ENCODE measurements at regions not wholly inside any gene's neighbourhood (a gene's known extent, or its start where the extent isn't known, plus 50 kb on each side); places are given as distances from the start of the nearest gene placed in this dataset.

DNA sequence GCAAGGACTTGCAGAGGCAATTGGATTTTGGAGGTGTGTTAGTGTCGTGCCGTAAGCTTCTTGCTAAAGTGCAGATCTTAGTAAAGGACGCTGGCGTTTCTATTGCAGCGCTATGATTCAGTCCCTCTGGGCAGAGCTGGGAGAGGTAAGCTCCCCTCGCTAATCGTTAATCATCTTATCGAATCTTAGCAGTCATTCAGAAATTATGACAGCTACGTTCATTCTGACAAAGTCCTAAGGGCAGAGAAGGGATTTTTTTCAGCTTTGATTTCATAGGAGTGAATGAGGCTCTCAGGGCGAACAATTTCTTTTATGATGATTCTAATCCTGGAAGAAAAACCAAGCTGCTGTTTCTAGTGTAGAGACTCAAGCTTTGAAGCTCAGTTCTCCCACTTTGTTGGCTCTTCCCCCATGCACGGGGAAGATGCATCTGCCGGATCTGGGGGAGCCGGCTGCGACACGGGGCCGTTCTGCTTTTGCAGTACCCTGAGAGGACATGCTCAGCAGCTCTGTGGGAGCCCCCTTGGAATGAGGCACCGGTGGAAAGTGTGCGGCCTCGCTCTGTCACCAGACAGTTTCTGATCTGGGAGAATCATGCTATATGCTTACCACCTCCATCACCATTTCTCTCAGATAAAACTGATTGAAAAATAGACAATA, 79.1 kb upstream of the SLC22A23 start:
- H3K27me3 Mint-ChIP-seq: peaks cover 6% of the 10 kb centered on the region
- DNase-seq (no peak), ATAC-seq (ENCODE audit: poor library complexity) (no peak)
- TF ChIP-seq CTCF (IDR thresholded peaks at IDR 0.05): no peak
- no peak overlapping the region for H3K4me3 Mint-ChIP-seq
- no peaks in the 10 kb centered on the region for H3K36me3 Mint-ChIP-seq (ENCODE audit: low read depth)
- ChIA-PET POLR2A (no interaction called here), CTCF (no interaction called here)
- Histone ChIP-seq H3K27ac (ENCODE audit: low read depth in 1 of 2, low read length in 2 of 2) (no peak overlapping the region), H3K4me1 (ENCODE audit: insufficient read depth, low read length) (no peaks in the 10 kb centered on the region), H3K4me3 (ENCODE audit: low read length) (no peak overlapping the region), H3K36me3 (ENCODE audit: insufficient read depth, low read length) (no peaks in the 10 kb centered on the region), H3K9me3 (ENCODE audit: control insufficient read depth in 1 of 2, insufficient read depth in 1 of 2, low read length in 2 of 2) (no peaks in the 10 kb centered on the region), H3K27me3 (ENCODE audit: control insufficient read depth in 1 of 2, insufficient read depth in 2 of 2, low read length in 2 of 2) (peaks cover 0 to 9% of the 10 kb centered on the region in 2 experiments)
- intact Hi-C loops (cut with DNase I, micrococcal nuclease): no loop called here
- no peaks in the 10 kb centered on the region for H3K4me1 Mint-ChIP-seq (ENCODE audit: low read depth)
- no peak overlapping the region for H3K27ac Mint-ChIP-seq
- no peaks in the 10 kb centered on the region for H3K9me3 Mint-ChIP-seq

DNA sequence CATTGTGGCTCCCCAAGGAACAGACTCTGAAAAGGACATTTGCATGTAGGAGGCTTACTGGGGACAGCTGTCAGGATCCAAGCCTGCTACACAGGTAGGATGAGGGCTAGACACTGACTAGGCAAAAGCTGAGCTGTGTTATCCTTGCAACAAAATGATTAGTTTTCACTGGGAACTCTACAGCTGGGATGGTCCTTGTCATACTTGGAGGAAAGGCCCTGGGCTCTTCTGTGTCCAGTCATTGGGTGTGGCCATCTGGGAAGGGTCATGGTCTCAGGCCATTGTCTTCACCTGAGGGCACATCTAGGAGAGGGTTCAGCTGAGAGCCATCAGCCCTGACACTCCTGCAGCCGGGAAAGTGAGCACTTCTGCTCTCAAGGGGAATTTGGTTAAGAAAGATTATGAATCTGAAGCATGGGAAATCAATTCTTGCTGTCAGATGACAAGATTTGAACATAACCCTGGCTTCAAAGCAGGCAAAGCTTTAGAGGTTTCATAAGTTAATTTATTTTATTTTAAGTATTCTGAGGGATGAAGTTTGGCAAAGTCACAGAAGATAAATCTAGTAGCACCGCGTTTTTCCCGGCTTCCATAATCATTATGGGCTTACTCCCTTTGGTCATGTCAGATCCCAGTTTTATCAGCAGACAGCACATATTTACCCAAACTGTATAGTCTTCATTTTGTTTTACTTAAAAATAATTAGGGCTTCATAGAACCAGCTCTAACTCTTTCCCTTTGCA, 78.4 kb upstream of the SLC22A23 start:
- H3K9me3 Mint-ChIP-seq: no peaks in the 10 kb centered on the region
- CTCF ChIA-PET: no interaction called here
- no peaks in the 10 kb centered on the region for H3K36me3 ChIP-seq (ENCODE audit: insufficient read depth, low read length)
- POLR2A ChIA-PET: no interaction called here
- no peak overlapping the region for H3K4me3 ChIP-seq (ENCODE audit: low read length)
- no peak overlapping the region for H3K27ac Mint-ChIP-seq
- DNase-seq (no peak), ATAC-seq (ENCODE audit: poor library complexity) (no peak)
- no peak overlapping the region for H3K4me3 Mint-ChIP-seq
- no peak overlapping the region for H3K27ac ChIP-seq (ENCODE audit: low read depth in 1 of 2, low read length in 2 of 2)
- H3K9me3 ChIP-seq (ENCODE audit: control insufficient read depth in 1 of 2, insufficient read depth in 1 of 2, low read length in 2 of 2): no peaks in the 10 kb centered on the region
- H3K4me1 ChIP-seq (ENCODE audit: insufficient read depth, low read length): no peaks in the 10 kb centered on the region
- no peaks in the 10 kb centered on the region for H3K36me3 Mint-ChIP-seq (ENCODE audit: low read depth)
- TF ChIP-seq CTCF (IDR thresholded peaks at IDR 0.05): no peak
- no peaks in the 10 kb centered on the region for H3K4me1 Mint-ChIP-seq (ENCODE audit: low read depth)
- H3K27me3 ChIP-seq (ENCODE audit: control insufficient read depth in 1 of 2, insufficient read depth in 2 of 2, low read length in 2 of 2): peaks cover 0 to 5% of the 10 kb centered on the region in 2 experiments
- intact Hi-C loops (cut with DNase I, micrococcal nuclease): no loop called here
- peaks cover 6% of the 10 kb centered on the region for H3K27me3 Mint-ChIP-seq

DNA sequence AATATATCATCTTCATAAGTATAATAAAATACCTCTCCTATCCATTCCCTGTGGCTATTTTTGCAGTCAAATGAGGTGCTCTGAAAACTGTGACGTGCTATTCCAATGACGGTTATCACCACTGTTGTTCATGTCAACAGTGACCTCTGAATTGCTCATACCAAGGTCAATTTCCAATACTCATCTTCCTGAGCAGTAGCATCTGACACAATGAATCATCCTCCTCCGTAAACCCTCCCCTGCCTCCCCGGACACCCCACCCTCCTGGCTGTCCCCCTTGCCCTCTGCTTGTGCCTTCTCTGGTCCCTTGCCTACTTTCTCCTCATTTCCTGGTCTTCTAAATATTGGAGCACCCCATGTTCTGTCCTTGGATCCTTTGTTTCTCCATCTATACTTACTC, 77.7 kb upstream of the SLC22A23 start:
- ChIA-PET POLR2A (no interaction called here), CTCF (no interaction called here)
- Histone ChIP-seq H3K27me3 (ENCODE audit: control insufficient read depth in 1 of 2, insufficient read depth in 2 of 2, low read length in 2 of 2) (peaks cover 0 to 4% of the 10 kb centered on the region in 2 experiments), H3K27ac (ENCODE audit: low read depth in 1 of 2, low read length in 2 of 2) (no peak overlapping the region), H3K9me3 (ENCODE audit: control insufficient read depth in 1 of 2, insufficient read depth in 1 of 2, low read length in 2 of 2) (no peaks in the 10 kb centered on the region), H3K36me3 (ENCODE audit: insufficient read depth, low read length) (no peaks in the 10 kb centered on the region), H3K4me1 (ENCODE audit: insufficient read depth, low read length) (no peaks in the 10 kb centered on the region), H3K4me3 (ENCODE audit: low read length) (no peak overlapping the region)
- no peaks in the 10 kb centered on the region for H3K9me3 Mint-ChIP-seq
- no peak overlapping the region for H3K27ac Mint-ChIP-seq
- H3K36me3 Mint-ChIP-seq (ENCODE audit: low read depth): no peaks in the 10 kb centered on the region
- no peak overlapping the region for H3K4me3 Mint-ChIP-seq
- no peaks in the 10 kb centered on the region for H3K4me1 Mint-ChIP-seq (ENCODE audit: low read depth)
- TF ChIP-seq CTCF (IDR thresholded peaks at IDR 0.05): no peak
- ATAC-seq (ENCODE audit: poor library complexity) (no peak), DNase-seq (no peak)
- intact Hi-C loops (cut with DNase I, micrococcal nuclease): no loop called here
- peaks cover 6% of the 10 kb centered on the region for H3K27me3 Mint-ChIP-seq
